HepG2 (cell line): ENCODE measurements at regions not wholly inside any gene's neighbourhood (a gene's known extent, or its start where the extent isn't known, plus 50 kb on each side); places are given as distances from the start of the nearest gene placed in this dataset.

Experiments used
- ATAC-seq: fragments of 200-7000 bp; cut with Tn5 transposase; 3 replicates; pipeline ENCODE4 v1.9.1; 2020; ENCODE audit warnings: mild to moderate bottlenecking, moderate library complexity
- BruUV-seq: library from RNA; stranded (reverse); fragments of 400-500 nt; replicated peaks from 2 replicates; lab custom pipeline; 2021; lab: Mats Ljungman, UMichigan
- CTCF ChIA-PET: fragments of 300-600 bp; formaldehyde crosslinking; extraction: SDS; loops from one replicate; lab custom pipeline; 2021; ENCODE audit warnings: low total read pairs, inconsistent platforms, low intra/inter-chr PET ratio; lab: Yijun Ruan, JAX
- POLR2A ChIA-PET: fragments of 350-600 bp; sonication (Branson Sonifier 250); formaldehyde crosslinking; loops from one replicate; lab custom pipeline; 2020; ENCODE audit warnings: antibody characterized with exemption, inconsistent platforms; lab: Yijun Ruan, JAX
- DNase-seq: peaks from one replicate; pipeline ENCODE4 v3.0.0-alpha.2; 2015; ENCODE audit warnings: low spot score
- FAIRE-seq: peaks from 3 replicates; lab custom pipeline; 2011; peaks lifted over from hg19 to GRCh38; lab: Jason Lieb, UNC
- H2AFZ ChIP-seq: one replicate; pipeline ENCODE4 v1.6.1; 2011; ENCODE audit warnings: low read length, inconsistent platforms
- H3K27ac ChIP-seq: fragments of 300-600 bp; 3 replicates; pipeline ENCODE4 v1.8.0; 2011; ENCODE audit warnings: mixed run types, mild to moderate bottlenecking, mixed read lengths, low read length, inconsistent platforms; ENCODE audit not compliant: insufficient read depth; ENCODE audit errors: extremely low read length
- H3K27me3 ChIP-seq, 2 experiments: fragments of 200-600 bp in 1 of 2; 2 replicates in 1 of 2; 3 replicates in 1 of 2; pipeline versions ENCODE4 v1.6.0 to v1.8.0; 2011; ENCODE audit warnings: low read length in 2 of 2, mild to moderate bottlenecking in 2 of 2, moderate library complexity in 2 of 2, inconsistent platforms in 1 of 2; ENCODE audit not compliant: insufficient read depth in 2 of 2, control insufficient read depth in 1 of 2
- H3K36me3 ChIP-seq, 2 experiments: fragments of 200-600 bp in 1 of 2; replicated peaks in 1 of 2; 2 replicates in 1 of 2; 3 replicates in 1 of 2; pipeline versions ENCODE4 v1.5.1 to v1.8.0; 2011; ENCODE audit warnings: low read length in 2 of 2, inconsistent platforms in 1 of 2; ENCODE audit not compliant: insufficient read depth in 2 of 2, control insufficient read depth in 1 of 2
- H3K4me1 ChIP-seq: 2 replicates; pipeline ENCODE4 v1.5.1; 2012; ENCODE audit warnings: low read length, inconsistent platforms; ENCODE audit not compliant: insufficient read depth
- H3K4me2 ChIP-seq: 2 replicates; pipeline ENCODE4 v1.6.0; 2011; ENCODE audit warnings: low read depth, low read length, inconsistent platforms
- H3K4me3 ChIP-seq, 3 experiments: fragments of 200-600 bp in 1 of 3; sonication (generic), shearing (Covaris generic) in 1 of 3; replicated peaks in 1 of 3; 2 replicates each; pipeline ENCODE4 v1.5.1; 2011 to 2016; ENCODE audit warnings: low read length in 3 of 3, inconsistent platforms in 2 of 3, low read depth in 2 of 3, mild to moderate bottlenecking in 2 of 3, control low read depth in 1 of 3, mixed read lengths in 1 of 3; ENCODE audit not compliant: insufficient read depth in 1 of 3
- H3K79me2 ChIP-seq: one replicate; pipeline ENCODE4 v1.6.1; 2011; ENCODE audit warnings: low read length, inconsistent platforms; ENCODE audit not compliant: insufficient read depth
- H3K9ac ChIP-seq: 2 replicates; pipeline ENCODE4 v1.6.0; 2011; ENCODE audit warnings: mild to moderate bottlenecking, low read depth, low read length, inconsistent platforms; ENCODE audit not compliant: insufficient read depth
- H3K9me3 ChIP-seq: 2 replicates; pipeline ENCODE4 v1.5.1; 2012; ENCODE audit warnings: mild to moderate bottlenecking, low read length
- H4K20me1 ChIP-seq: 2 replicates; pipeline ENCODE4 v1.6.0; 2011; ENCODE audit warnings: inconsistent platforms, mild to moderate bottlenecking, low read length, moderate library complexity; ENCODE audit not compliant: insufficient read depth
- ATF7 ChIP-seq, 2 experiments: fragments of 450-650 bp in 1 of 2; sonication (generic) in 1 of 2; formaldehyde crosslinking in 1 of 2; IDR thresholded peaks; 2 replicates each; pipeline versions ENCODE4 v1.4.0 to v1.6.1; 2016 to 2020; ENCODE audit warnings: antibody characterized with exemption in 1 of 2, mild to moderate bottlenecking in 1 of 2, missing genetic modification reagents in 1 of 2
- CCAR2 ChIP-seq: fragments of 200-400 bp; formaldehyde crosslinking; optimal IDR thresholded peaks from 2 replicates; pipeline ENCODE3; 2018; ENCODE audit warnings: low read depth, mild to moderate bottlenecking, low read length, moderate library complexity
- CREM ChIP-seq, 2 experiments: sonication (generic) in 1 of 2; formaldehyde crosslinking in 1 of 2; IDR thresholded peaks; 2 replicates each; pipeline versions ENCODE4 v1.4.0 to v1.6.1; 2016 to 2020; ENCODE audit warnings: antibody characterized with exemption in 1 of 2, mild to moderate bottlenecking in 1 of 2, missing genetic modification reagents in 1 of 2
- DRAP1 ChIP-seq: IDR thresholded peaks from 2 replicates; pipeline ENCODE4 v1.6.1; 2016; ENCODE audit warnings: missing genetic modification reagents, missing compliant biosample characterization
- E2F1 ChIP-seq: sonication (generic); formaldehyde crosslinking; IDR thresholded peaks from 2 replicates; pipeline ENCODE4 v1.5.0; 2020; ENCODE audit warnings: missing genetic modification reagents
- ELK4 ChIP-seq: sonication (generic); formaldehyde crosslinking; IDR thresholded peaks from 2 replicates; pipeline ENCODE4 v1.9.0; 2021; ENCODE audit warnings: missing genetic modification reagents, borderline replicate concordance
- ERF ChIP-seq: IDR thresholded peaks from 2 replicates; pipeline ENCODE4 v1.6.1; 2018; ENCODE audit warnings: missing biosample characterization, missing genetic modification reagents
- GABPA ChIP-seq, 2 experiments: IDR thresholded peaks; 2 replicates each; pipeline ENCODE4 v1.6.1; 2011 to 2016; ENCODE audit warnings: low read depth in 2 of 2, low read length in 1 of 2, missing biosample characterization in 1 of 2, missing genetic modification characterization in 1 of 2
- GABPB1 ChIP-seq: IDR thresholded peaks from 2 replicates; pipeline ENCODE4 v1.6.1; 2016; ENCODE audit warnings: mild to moderate bottlenecking, missing genetic modification reagents, moderate library complexity, missing compliant biosample characterization
- IKZF1 ChIP-seq: fragments of 450-650 bp; IDR thresholded peaks from 2 replicates; pipeline ENCODE4 v1.7.1; 2016
- RARA ChIP-seq: IDR thresholded peaks from 2 replicates; pipeline ENCODE4 v1.6.1; 2016; ENCODE audit warnings: missing genetic modification reagents, missing compliant biosample characterization
- SAFB2 ChIP-seq: sonication (generic); formaldehyde crosslinking; IDR thresholded peaks from 2 replicates; pipeline ENCODE4 v1.5.1; 2020; ENCODE audit warnings: missing genetic modification reagents, low read depth, mild to moderate bottlenecking, borderline replicate concordance
- SRSF1 ChIP-seq: fragments of 200-400 bp; formaldehyde crosslinking; optimal IDR thresholded peaks from 2 replicates; pipeline ENCODE3; 2017; ENCODE audit warnings: mild to moderate bottlenecking, low read depth, low read length, moderate library complexity
- TIGD3 ChIP-seq: sonication (generic); formaldehyde crosslinking; IDR thresholded peaks from 2 replicates; pipeline ENCODE4 v1.5.1; 2020; ENCODE audit warnings: mild to moderate bottlenecking, missing genetic modification reagents, borderline replicate concordance
- ZEB1 ChIP-seq: IDR thresholded peaks from 2 replicates; pipeline ENCODE4 v1.6.1; 2012; ENCODE audit warnings: mild to moderate bottlenecking, low read depth, inconsistent platforms; ENCODE audit not compliant: insufficient replicate concordance
- ZFP82 ChIP-seq: sonication (generic); formaldehyde crosslinking; IDR thresholded peaks from 2 replicates; pipeline ENCODE4 v1.5.1; 2020; ENCODE audit warnings: mild to moderate bottlenecking, missing genetic modification reagents, borderline replicate concordance
- ZNF564 ChIP-seq: sonication (generic); formaldehyde crosslinking; IDR thresholded peaks from 2 replicates; pipeline ENCODE4 v1.8.1; 2023; ENCODE audit warnings: mild to moderate bottlenecking, missing genetic modification reagents
- ZNF780A ChIP-seq: sonication (generic); formaldehyde crosslinking; IDR thresholded peaks from 2 replicates; pipeline ENCODE4 v1.8.0; 2022; ENCODE audit warnings: mild to moderate bottlenecking, missing genetic modification reagents, moderate library complexity
- WGBS: methylation state at CpG from one replicate; pipeline ENCODE4 v1.1.6; 2017; ENCODE audit warnings: low lambda C conversion rate; 5-methylcytosine and 5-hydroxymethylcytosine counted together
- in situ Hi-C: cut with HindIII; loops from 2 replicates; pipeline ENCODE4 v1.10.0; 2017; ENCODE audit warnings: low pct_unique_long_range_greater_than_20kb; ENCODE audit not compliant: extremely low pct_ligation_motif_present
- intact Hi-C: fragments of 100-400 bp; cut with micrococcal nuclease; formaldehyde crosslinking; loops from one replicate; pipeline ENCODE4 v1.10.0; 2022; ENCODE audit not compliant: unreplicated experiment

GRCh38 chr4:103778221-103778620 is 58.4 kb upstream of the TACR3 start (continued):
- TF ChIP-seq ELK4 (CRISPR knock-in tag) (no peak), CREM (IDR thresholded peaks at IDR 0.05) (no peak), CREM (CRISPR knock-in tag; IDR thresholded peaks at IDR 0.05) (no peak), IKZF1 (no peak), SRSF1 (no peak), GABPA (IDR thresholded peaks at IDR 0.05; ENCODE audit: low read depth, low read length) (no peak), GABPA (CRISPR knock-in tag; IDR thresholded peaks at IDR 0.05; ENCODE audit: low read depth) (no peak)

- no peaks in the 10 kb centered on the region for H3K4me1 ChIP-seq
- intact Hi-C loops: no loop called here
- H3K9ac ChIP-seq: no peak overlapping the region
- no peak overlapping the region for H3K4me3 ChIP-seq
- H3K79me2 ChIP-seq: no peaks in the 10 kb centered on the region
- CTCF ChIA-PET: no interaction called here
- no peaks in the 10 kb centered on the region for H4K20me1 ChIP-seq
- H3K9me3 ChIP-seq: no peaks in the 10 kb centered on the region
- no peak for ATAC-seq
- no peak overlapping the region for H2AFZ ChIP-seq
- no peak overlapping the region for H3K27ac ChIP-seq
- POLR2A ChIA-PET: no interaction called here
- WGBS: 31% methylated on average over 7 of the region's 7 CpGs
- no peak for FAIRE-seq
- no peaks in the 10 kb centered on the region for H3K27me3 ChIP-seq
- H3K4me2 ChIP-seq: no peak overlapping the region
- in situ Hi-C loops: no loop called here
- no TSS peak for BruUV-seq
- no peak for DNase-seq
- H3K36me3 ChIP-seq: no peaks in the 10 kb centered on the region
- TF ChIP-seq DRAP1 (CRISPR knock-in tag) (no peak), TIGD3 (CRISPR knock-in tag) (no peak), ZEB1 (no peak), ZNF564 (no peak), ERF (CRISPR knock-in tag) (no peak), ZFP82 (CRISPR knock-in tag) (no peak), CCAR2 (no peak), RARA (CRISPR knock-in tag) (no peak), ATF7 (IDR thresholded peaks at IDR 0.05) (no peak), ATF7 (CRISPR knock-in tag; IDR thresholded peaks at IDR 0.05) (no peak), E2F1 (no peak), GABPB1 (no peak), ZNF780A (no peak), SAFB2 (CRISPR knock-in tag) (no peak)
Observed at GRCh38 chr4:103774326-103774825, 54.6 kb upstream of the TACR3 start.
